ENCODE measurements at regions not wholly inside any gene's neighbourhood (a gene's known extent, or its start where the extent isn't known, plus 50 kb on each side); places are given as distances from the start of the nearest gene placed in this dataset.

DNA sequence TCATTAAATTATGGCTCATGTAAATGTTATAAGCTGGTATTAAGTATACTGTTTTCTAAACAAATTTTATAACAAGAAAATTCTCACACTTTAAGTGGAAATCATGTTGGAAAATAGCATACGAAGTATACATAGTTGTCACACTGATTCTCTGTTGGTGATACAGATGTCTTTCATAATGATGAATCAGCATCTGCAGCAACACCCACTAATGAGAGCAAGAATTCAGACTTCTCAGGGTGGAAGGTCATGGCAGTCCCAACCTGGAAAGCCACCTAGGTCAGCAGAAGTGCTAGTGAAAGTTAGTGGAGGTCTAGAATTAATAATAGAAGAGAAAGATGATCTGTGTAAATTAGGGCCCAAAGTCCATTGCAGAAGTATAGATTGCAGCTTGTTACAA lies 719.7 kb upstream of the MIR17HG start (continued):
- TF ChIP-seq, protein P1, sequence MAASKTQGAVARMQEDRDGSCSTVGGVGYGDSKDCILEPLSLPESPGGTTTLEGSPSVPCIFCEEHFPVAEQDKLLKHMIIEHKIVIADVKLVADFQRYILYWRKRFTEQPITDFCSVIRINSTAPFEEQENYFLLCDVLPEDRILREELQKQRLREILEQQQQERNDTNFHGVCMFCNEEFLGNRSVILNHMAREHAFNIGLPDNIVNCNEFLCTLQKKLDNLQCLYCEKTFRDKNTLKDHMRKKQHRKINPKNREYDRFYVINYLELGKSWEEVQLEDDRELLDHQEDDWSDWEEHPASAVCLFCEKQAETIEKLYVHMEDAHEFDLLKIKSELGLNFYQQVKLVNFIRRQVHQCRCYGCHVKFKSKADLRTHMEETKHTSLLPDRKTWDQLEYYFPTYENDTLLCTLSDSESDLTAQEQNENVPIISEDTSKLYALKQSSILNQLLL (CRISPR knock-in tag; IDR thresholded peaks at IDR 0.05; ENCODE audit: borderline replicate concordance) = no peak
- TF ChIP-seq YY1 (IDR thresholded peaks at IDR 0.05; ENCODE audit: borderline replicate concordance in 1 of 3, control insufficient read depth in 1 of 3, extremely low read depth in 1 of 3, insufficient read depth in 3 of 3, insufficient read length in 1 of 3, insufficient replicate concordance in 2 of 3, low read depth in 1 of 3, low read length in 2 of 3) = no peak
- no peak for TF ChIP-seq ZNF695 (CRISPR knock-in tag; IDR thresholded peaks at IDR 0.05)
- no peak for TF ChIP-seq ATF7 (IDR thresholded peaks at IDR 0.05)
- TF ChIP-seq POLR2AphosphoS5 (IDR thresholded peaks at IDR 0.05; ENCODE audit: control insufficient read depth, insufficient read depth, low read depth, low read length) = no peak
- TF ChIP-seq, protein P2, sequence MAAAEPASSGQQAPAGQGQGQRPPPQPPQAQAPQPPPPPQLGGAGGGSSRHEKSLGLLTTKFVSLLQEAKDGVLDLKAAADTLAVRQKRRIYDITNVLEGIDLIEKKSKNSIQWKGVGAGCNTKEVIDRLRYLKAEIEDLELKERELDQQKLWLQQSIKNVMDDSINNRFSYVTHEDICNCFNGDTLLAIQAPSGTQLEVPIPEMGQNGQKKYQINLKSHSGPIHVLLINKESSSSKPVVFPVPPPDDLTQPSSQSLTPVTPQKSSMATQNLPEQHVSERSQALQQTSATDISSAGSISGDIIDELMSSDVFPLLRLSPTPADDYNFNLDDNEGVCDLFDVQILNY (CRISPR knock-in tag; IDR thresholded peaks at IDR 0.05) = no peak
- TF ChIP-seq MTF1 (CRISPR knock-in tag; IDR thresholded peaks at IDR 0.05; ENCODE audit: borderline replicate concordance) = no peak
- TF ChIP-seq, protein P3, sequence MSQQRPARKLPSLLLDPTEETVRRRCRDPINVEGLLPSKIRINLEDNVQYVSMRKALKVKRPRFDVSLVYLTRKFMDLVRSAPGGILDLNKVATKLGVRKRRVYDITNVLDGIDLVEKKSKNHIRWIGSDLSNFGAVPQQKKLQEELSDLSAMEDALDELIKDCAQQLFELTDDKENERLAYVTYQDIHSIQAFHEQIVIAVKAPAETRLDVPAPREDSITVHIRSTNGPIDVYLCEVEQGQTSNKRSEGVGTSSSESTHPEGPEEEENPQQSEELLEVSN (IDR thresholded peaks at IDR 0.05; ENCODE audit: borderline replicate concordance in 1 of 2, extremely low read depth in 1 of 2, insufficient read depth in 1 of 2, insufficient read length in 1 of 2, low read depth in 1 of 2, low read length in 1 of 2, poor library complexity in 1 of 2, severe bottlenecking in 1 of 2) = no peak
- TF ChIP-seq MAFK (IDR thresholded peaks at IDR 0.05; ENCODE audit: low read length) = peak; percentile 56
- no peak for TF ChIP-seq NRF1 (conservative IDR thresholded peaks at IDR 0.05 in 1 of 2, IDR thresholded peaks at IDR 0.05 in 1 of 2)
- peak; percentile 77 for TF ChIP-seq C11orf30 (IDR thresholded peaks at IDR 0.05; ENCODE audit: low read depth)
- TF ChIP-seq NR2C2 (CRISPR knock-in tag; IDR thresholded peaks at IDR 0.05) = no peak
- TF ChIP-seq NR2C2 (tag; IDR thresholded peaks at IDR 0.05) = no peak
- no peak for TF ChIP-seq ARID2 (IDR thresholded peaks at IDR 0.05)
- TF ChIP-seq SRSF1 (IDR thresholded peaks at IDR 0.05; ENCODE audit: low read depth, low read length) = no peak
- TF ChIP-seq, protein P4, sequence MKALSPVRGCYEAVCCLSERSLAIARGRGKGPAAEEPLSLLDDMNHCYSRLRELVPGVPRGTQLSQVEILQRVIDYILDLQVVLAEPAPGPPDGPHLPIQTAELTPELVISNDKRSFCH (CRISPR knock-in tag; IDR thresholded peaks at IDR 0.05) = 0 out of 2 replicates have a peak, but pooled peaks have one; percentile 48
- TF ChIP-seq, protein P4 (tag; IDR thresholded peaks at IDR 0.05) = no peak
- no peak for TF ChIP-seq SAFB2 (IDR thresholded peaks at IDR 0.05; ENCODE audit: borderline replicate concordance, low read depth, low read length, severe bottlenecking)
- TF ChIP-seq, protein P5, sequence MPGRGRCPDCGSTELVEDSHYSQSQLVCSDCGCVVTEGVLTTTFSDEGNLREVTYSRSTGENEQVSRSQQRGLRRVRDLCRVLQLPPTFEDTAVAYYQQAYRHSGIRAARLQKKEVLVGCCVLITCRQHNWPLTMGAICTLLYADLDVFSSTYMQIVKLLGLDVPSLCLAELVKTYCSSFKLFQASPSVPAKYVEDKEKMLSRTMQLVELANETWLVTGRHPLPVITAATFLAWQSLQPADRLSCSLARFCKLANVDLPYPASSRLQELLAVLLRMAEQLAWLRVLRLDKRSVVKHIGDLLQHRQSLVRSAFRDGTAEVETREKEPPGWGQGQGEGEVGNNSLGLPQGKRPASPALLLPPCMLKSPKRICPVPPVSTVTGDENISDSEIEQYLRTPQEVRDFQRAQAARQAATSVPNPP (IDR thresholded peaks at IDR 0.05; ENCODE audit: borderline replicate concordance, insufficient read depth, insufficient read length) = no peak
- no peak for TF ChIP-seq SOX6 (IDR thresholded peaks at IDR 0.05)
- TF ChIP-seq BCL6 (CRISPR knock-in tag; IDR thresholded peaks at IDR 0.05) = no peak
- TF ChIP-seq, protein P6, sequence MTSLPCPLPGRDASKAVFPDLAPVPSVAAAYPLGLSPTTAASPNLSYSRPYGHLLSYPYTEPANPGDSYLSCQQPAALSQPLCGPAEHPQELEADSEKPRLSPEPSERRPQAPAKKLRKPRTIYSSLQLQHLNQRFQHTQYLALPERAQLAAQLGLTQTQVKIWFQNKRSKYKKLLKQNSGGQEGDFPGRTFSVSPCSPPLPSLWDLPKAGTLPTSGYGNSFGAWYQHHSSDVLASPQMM (CRISPR knock-in tag; IDR thresholded peaks at IDR 0.05) = no peak
- TF ChIP-seq NEUROD1 (IDR thresholded peaks at IDR 0.05; ENCODE audit: borderline replicate concordance, low read depth, low read length, partially characterized antibody) = no peak
- TF ChIP-seq MAFG (tag; conservative IDR thresholded peaks at IDR 0.05) = peak; percentile 81

All from K562 (cell line).